ENCODE measurements at regions not wholly inside any gene's neighbourhood (a gene's known extent, or its start where the extent isn't known, plus 50 kb on each side); places are given as distances from the start of the nearest gene placed in this dataset.

- DNase-seq (ENCODE audit: low spot score) (no peak), ATAC-seq (ENCODE audit: low read depth) (no peak)
- no peak for TF ChIP-seq CTCF (IDR thresholded peaks at IDR 0.05; ENCODE audit: poor library complexity, severe bottlenecking)
- Histone ChIP-seq H3K27me3 (ENCODE audit: insufficient read depth, poor library complexity, severe bottlenecking) (no peaks in the 10 kb centered on the region), H3K4me3 (ENCODE audit: severe bottlenecking) (no peak overlapping the region), H3K4me1 (ENCODE audit: insufficient read depth, poor library complexity, severe bottlenecking) (no peaks in the 10 kb centered on the region), H3K9me3 (ENCODE audit: severe bottlenecking) (no peaks in the 10 kb centered on the region), H3K36me3 (ENCODE audit: low read depth) (no peaks in the 10 kb centered on the region), H3K27ac (ENCODE audit: poor library complexity, severe bottlenecking) (no peak overlapping the region)
These were observed 217.3 kb upstream of the P2RY1 start for GRCh38 chr3:152617609-152618008.

GRCh38 chr3:152618529-152618928 is 216.4 kb upstream of the P2RY1 start:
- DNase-seq (ENCODE audit: low spot score) (no peak), ATAC-seq (ENCODE audit: low read depth) (no peak)
- no peaks in the 10 kb centered on the region for H3K36me3 ChIP-seq (ENCODE audit: low read depth)
- no peaks in the 10 kb centered on the region for H3K4me1 ChIP-seq (ENCODE audit: insufficient read depth, poor library complexity, severe bottlenecking)
- H3K4me3 ChIP-seq (ENCODE audit: severe bottlenecking): no peak overlapping the region
- H3K9me3 ChIP-seq (ENCODE audit: severe bottlenecking): no peaks in the 10 kb centered on the region
- no peak overlapping the region for H3K27ac ChIP-seq (ENCODE audit: poor library complexity, severe bottlenecking)
- no peak for TF ChIP-seq CTCF (IDR thresholded peaks at IDR 0.05; ENCODE audit: poor library complexity, severe bottlenecking)
- H3K27me3 ChIP-seq (ENCODE audit: insufficient read depth, poor library complexity, severe bottlenecking): no peaks in the 10 kb centered on the region

- Histone ChIP-seq H3K36me3 (ENCODE audit: low read depth) (no peaks in the 10 kb centered on the region), H3K27me3 (ENCODE audit: insufficient read depth, poor library complexity, severe bottlenecking) (no peaks in the 10 kb centered on the region), H3K4me3 (ENCODE audit: severe bottlenecking) (no peak overlapping the region), H3K4me1 (ENCODE audit: insufficient read depth, poor library complexity, severe bottlenecking) (no peaks in the 10 kb centered on the region), H3K27ac (ENCODE audit: poor library complexity, severe bottlenecking) (no peak overlapping the region), H3K9me3 (ENCODE audit: severe bottlenecking) (no peaks in the 10 kb centered on the region)
- no peak for ATAC-seq (ENCODE audit: low read depth)
- no peak for DNase-seq (ENCODE audit: low spot score)
- TF ChIP-seq CTCF (IDR thresholded peaks at IDR 0.05; ENCODE audit: poor library complexity, severe bottlenecking): no peak
These were observed 215.2 kb upstream of the P2RY1 start for GRCh38 chr3:152619691-152620090.

GRCh38 chr3:152620395-152620794 is 214.5 kb upstream of the P2RY1 start:
- no peaks in the 10 kb centered on the region for H3K36me3 ChIP-seq (ENCODE audit: low read depth)
- no peaks in the 10 kb centered on the region for H3K27me3 ChIP-seq (ENCODE audit: insufficient read depth, poor library complexity, severe bottlenecking)
- no peak for DNase-seq (ENCODE audit: low spot score)
- no peak overlapping the region for H3K27ac ChIP-seq (ENCODE audit: poor library complexity, severe bottlenecking)
- no peaks in the 10 kb centered on the region for H3K9me3 ChIP-seq (ENCODE audit: severe bottlenecking)
- no peak for ATAC-seq (ENCODE audit: low read depth)
- no peak overlapping the region for H3K4me3 ChIP-seq (ENCODE audit: severe bottlenecking)
- no peaks in the 10 kb centered on the region for H3K4me1 ChIP-seq (ENCODE audit: insufficient read depth, poor library complexity, severe bottlenecking)
- TF ChIP-seq CTCF (IDR thresholded peaks at IDR 0.05; ENCODE audit: poor library complexity, severe bottlenecking): no peak

GRCh38 chr3:152621006-152621868 is 213.7 kb upstream of the P2RY1 start:
- no peaks in the 10 kb centered on the region for H3K27me3 ChIP-seq (ENCODE audit: insufficient read depth, poor library complexity, severe bottlenecking)
- no peaks in the 10 kb centered on the region for H3K9me3 ChIP-seq (ENCODE audit: severe bottlenecking)
- no peaks in the 10 kb centered on the region for H3K36me3 ChIP-seq (ENCODE audit: low read depth)
- no peak overlapping the region for H3K4me3 ChIP-seq (ENCODE audit: severe bottlenecking)
- no peak for TF ChIP-seq CTCF (IDR thresholded peaks at IDR 0.05; ENCODE audit: poor library complexity, severe bottlenecking)
- no peak overlapping the region for H3K27ac ChIP-seq (ENCODE audit: poor library complexity, severe bottlenecking)
- DNase-seq (ENCODE audit: low spot score): no peak
- H3K4me1 ChIP-seq (ENCODE audit: insufficient read depth, poor library complexity, severe bottlenecking): no peaks in the 10 kb centered on the region
- peak; percentile 42; the same call in 1 of the 3 replicates for ATAC-seq (ENCODE audit: low read depth)
